ENCODE measurements at regions not wholly inside any gene's neighbourhood (a gene's known extent, or its start where the extent isn't known, plus 50 kb on each side); places are given as distances from the start of the nearest gene placed in this dataset.

DNA sequence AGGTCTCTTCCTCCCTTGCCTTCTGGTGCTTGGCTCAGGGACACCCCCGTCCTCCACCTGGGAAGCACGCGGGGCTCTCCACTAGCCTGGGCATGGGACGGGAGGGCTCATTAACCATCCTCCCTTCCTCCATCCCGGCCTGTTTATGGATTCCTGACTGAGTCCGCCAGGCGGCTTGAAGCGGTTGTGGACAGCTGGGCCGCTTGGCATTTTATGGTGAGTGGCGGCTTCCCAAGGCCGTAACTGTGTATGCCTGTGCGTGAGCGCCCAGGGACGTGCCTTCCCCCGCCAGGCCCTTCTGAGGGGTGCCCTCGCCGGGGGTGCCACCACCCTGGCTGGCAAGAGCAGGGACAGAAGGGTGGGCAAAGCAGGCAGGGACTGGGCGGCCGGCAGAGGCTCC is 202.8 kb downstream of the URI1 start:
- intact Hi-C loops (cut with DNase I), result no loop called here
- no peak for DNase-seq
- no peak for ATAC-seq

DNA sequence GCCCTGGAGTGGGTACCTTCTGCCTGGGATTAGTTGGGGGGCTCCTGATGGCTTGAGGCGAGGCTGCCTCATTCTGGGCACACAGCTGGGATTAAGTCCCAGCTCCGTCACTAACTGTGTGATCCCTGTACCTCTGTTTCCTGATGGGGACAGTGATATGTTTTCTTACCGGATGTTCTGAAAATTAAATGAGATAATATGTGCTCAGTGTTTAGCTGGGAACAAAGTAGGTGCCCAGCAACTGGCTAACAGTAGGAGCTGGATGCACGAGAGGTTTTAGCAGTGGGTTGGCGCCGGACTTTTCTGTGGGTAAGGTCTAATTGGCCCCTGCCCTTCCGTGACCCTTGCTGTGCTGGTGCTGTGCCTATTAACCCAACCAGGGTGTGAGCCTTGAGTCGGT is 203.4 kb downstream of the URI1 start:
- intact Hi-C loops (cut with DNase I), result no loop called here
- ATAC-seq, result no peak
- no peak for DNase-seq

DNA sequence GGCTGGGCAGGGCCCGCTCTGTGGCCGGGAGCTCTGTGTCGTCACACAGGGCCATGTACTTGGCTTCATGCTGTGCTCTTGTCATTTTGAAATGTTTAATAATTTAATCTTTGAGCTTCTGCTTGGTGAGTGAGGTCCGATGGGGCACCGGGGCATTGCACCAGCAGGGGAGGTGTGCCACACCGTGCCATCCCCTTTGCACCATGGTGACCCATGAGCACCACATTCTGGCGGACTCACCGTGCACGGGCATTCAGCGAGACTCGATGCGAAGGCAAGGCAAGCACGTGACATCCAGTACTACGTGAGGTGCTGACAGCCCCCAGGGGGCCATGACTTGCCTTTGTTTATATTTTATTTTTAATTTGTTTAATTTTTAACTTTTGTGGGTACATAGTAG is 204.3 kb downstream of the URI1 start:
- ATAC-seq (no peak), DNase-seq (no peak)
- intact Hi-C loops (cut with DNase I), result no loop called here

- DNase-seq (no peak), ATAC-seq (no peak)
- intact Hi-C loops (cut with DNase I), result no loop called here
Measured at GRCh38 chr19:30148039-30148790, 206.2 kb downstream of the URI1 start.

DNA sequence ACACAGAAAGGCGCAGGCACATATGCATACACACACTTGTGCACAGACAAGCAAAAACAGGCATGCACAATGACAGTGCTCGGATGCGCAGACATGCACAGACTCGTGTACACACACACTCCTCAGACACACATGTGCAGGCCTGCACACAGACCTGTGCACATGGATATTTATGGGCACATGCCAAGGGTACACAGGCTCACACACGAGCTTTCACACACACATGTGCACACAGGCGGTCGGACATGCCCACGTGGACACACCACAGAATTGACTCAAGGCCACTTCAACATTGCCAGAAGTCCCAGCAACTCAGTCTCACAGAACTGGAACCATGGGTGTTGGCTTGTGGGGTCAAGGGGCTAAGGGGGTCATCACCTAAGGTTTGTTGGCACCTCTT is 206.8 kb downstream of the URI1 start:
- ATAC-seq (no peak), DNase-seq (no peak)
- intact Hi-C loops (cut with DNase I), result no loop called here

- ATAC-seq (no peak), DNase-seq (no peak)
- intact Hi-C loops (cut with DNase I), result no loop called here
Measured at GRCh38 chr19:30149300-30149699, 207.3 kb downstream of the URI1 start.

- ATAC-seq (peak in 1 of 2 donors; percentile 24), DNase-seq (no peak)
- intact Hi-C loops (cut with DNase I), result no loop called here
Measured at GRCh38 chr19:30150626-30151025, 208.6 kb downstream of the URI1 start.

DNA sequence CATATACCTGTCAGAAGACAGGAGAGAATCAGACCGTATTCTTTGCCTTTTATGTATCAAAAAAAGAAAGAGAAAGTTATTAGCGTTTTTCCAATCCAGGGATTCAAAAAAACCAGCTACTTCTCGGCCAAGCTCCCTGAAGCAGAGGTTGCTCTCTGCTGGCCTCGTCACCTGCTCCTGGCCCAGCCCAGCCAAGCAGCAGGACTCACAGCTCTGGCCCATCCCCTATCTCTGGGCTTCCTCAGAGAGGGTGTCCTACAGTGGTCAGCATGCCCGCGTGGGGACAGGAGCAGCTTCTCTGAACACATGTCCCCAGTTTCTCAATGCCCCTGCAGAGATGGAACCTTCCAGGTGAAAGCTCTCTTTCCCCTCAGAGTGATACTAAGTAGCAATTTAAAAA is 209.0 kb downstream of the URI1 start:
- intact Hi-C loops (cut with DNase I), result no loop called here
- ATAC-seq (no peak), DNase-seq (no peak)

GRCh38 chr19:30152510-30153291 is 210.7 kb downstream of the URI1 start:
- ATAC-seq, result no peak
- intact Hi-C loops (cut with DNase I), result no loop called here
- no peak for DNase-seq

DNA sequence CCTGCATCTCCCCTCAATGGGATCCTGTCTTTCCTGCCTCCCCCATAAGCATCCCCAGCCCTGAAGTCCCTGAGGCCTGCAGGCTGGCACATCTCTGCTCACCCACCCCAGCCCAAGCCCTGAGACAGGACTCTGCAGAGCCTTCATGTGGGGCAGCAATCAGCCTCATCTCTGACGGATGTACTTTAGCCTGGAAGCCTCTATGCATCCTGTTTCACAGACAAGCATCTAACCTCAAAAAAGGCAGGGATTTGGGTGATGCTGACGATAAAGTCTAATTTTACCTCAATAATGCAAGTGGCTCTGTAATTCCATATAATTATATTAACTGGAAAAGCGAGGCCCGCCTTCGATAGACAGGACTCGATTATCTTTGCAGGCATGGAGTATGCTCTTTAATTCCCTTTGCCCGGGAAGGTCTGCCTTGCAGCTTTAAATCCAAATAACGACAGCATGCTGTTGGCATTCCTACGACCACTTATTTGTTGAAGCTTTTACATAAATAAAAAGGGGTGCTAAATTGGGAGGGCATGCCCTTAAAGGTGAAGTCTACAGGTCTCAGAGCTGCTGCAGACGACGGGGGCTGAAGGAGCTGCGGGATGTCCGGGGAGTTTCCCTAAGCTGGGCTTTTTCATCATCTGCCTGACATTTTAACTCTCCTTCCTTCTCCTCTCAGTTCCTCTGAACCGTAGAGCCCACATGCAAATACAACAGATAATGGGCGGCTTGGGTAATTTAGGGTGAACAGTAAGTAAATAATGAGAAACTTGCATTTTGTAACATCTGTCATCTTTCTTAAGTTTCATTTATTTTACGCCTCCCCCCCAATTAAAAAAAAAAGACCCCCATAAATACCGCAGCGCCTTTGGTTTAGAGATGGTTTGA is 211.5 kb downstream of the URI1 start:
- ATAC-seq, result no peak
- intact Hi-C loops (cut with DNase I), result no loop called here
- DNase-seq, result no peak

DNA sequence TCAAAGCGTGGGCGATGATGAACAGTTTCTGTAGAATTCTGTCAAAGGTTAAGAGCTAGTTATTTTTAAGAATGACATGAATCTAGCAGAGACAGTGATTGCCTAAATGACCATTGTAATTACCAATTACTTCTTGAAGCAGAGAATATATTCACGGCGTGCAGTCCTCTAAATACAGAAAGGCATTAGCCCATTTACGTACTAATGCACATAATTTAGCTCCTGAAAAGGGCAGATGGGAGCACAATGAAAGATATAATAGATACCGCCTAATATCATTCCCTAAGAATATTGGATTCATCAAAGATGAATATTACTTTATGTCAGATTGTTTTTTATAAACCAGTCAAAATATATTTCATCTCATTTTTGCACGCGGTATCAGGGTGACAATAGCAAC is 212.4 kb downstream of the URI1 start:
- no peak for DNase-seq
- no peak for ATAC-seq
- intact Hi-C loops (cut with DNase I), result no loop called here

GRCh38 chr19:30155381-30156200 is 213.6 kb downstream of the URI1 start:
- intact Hi-C loops (cut with DNase I), result no loop called here
- no peak for ATAC-seq
- DNase-seq, result no peak

- intact Hi-C loops (cut with DNase I), result no loop called here
- no peak for DNase-seq
- ATAC-seq, result no peak
Measured at GRCh38 chr19:30156646-30157045, 214.6 kb downstream of the URI1 start.

DNA sequence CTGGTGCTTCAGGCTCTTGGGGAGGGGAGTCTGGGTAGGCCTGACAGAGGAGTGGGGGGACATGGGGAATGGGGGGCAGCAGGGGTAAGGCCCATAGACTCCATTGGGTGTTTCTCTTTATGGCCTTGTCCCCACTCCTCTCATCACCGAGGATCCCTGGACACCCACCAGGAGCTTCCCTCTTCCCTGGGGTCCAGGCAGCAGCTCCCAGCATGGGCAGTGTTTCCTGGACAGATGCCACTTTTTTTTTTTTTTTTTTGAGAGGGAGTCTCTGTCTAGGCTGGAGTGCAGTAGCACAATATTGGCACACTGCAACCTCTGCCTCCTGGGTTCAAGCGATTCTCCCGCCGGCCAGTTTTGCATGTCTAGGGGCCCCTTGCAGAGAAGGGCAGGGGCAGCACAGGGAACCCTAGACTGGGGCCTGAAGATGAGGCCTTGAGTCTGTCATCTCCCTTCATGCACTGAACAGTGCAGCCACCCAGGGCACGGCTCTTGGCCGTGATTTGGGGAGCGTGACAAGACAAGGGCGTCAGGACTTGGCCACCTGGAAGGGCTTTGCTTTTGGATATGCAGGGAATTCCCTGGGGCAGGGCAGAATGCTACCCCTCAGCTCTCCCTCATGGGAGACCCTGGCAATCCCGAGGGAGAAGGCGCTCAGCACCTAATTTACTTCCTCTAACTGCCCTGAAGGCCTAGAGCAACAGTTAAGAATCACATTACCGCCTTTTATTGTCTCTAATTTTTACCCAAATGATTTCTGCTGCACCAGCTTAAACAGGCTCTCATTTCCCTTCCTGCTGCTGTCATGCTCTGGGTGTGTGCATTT is 213.9 kb upstream of the ZNF536 start:
- ATAC-seq (no peak), DNase-seq (no peak)
- intact Hi-C loops (cut with DNase I), result no loop called here

- ATAC-seq (no peak), DNase-seq (no peak)
- intact Hi-C loops (cut with DNase I), result no loop called here
Measured at GRCh38 chr19:30158893-30159245, 213.3 kb upstream of the ZNF536 start.

GRCh38 chr19:30159636-30160035 is 212.5 kb upstream of the ZNF536 start:
- intact Hi-C loops (cut with DNase I), result no loop called here
- ATAC-seq, result no peak
- no peak for DNase-seq

DNA sequence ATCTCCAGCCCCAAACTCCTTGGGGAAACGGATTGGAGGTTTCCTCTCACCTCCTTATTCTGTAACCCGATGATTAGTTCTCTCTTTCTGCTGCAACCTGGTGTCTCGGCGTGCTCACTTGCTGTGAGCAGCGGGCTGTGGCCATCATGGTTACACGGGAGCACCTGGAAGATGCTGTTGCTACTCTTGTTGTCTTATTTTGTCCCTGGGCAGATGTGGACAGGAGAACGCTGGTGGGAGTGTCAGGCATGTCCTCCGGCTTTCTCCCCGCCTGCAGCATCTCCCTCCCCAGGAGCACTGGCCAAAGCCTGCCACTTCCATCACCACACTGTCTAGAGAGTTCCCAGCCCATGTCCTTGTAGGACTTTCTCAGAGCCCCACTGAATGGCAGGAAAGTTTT is 211.8 kb upstream of the ZNF536 start:
- DNase-seq (no peak), ATAC-seq (no peak)
- intact Hi-C loops (cut with DNase I), result no loop called here

GRCh38 chr19:30161021-30161655 is 211.0 kb upstream of the ZNF536 start:
- intact Hi-C loops (cut with DNase I), result no loop called here
- ATAC-seq (no peak), DNase-seq (no peak)
